HepG2 (cell line): ENCODE measurements at regions not wholly inside any gene's neighbourhood (a gene's known extent, or its start where the extent isn't known, plus 50 kb on each side); places are given as distances from the start of the nearest gene placed in this dataset.

Source experiments
- ATF3 ChIP-seq: sonication (generic); formaldehyde crosslinking; IDR thresholded peaks from 2 replicates; pipeline ENCODE4 v1.4.0; 2020; ENCODE audit warnings: missing genetic modification reagents
- BATF2 ChIP-seq: sonication (generic); formaldehyde crosslinking; IDR thresholded peaks from 2 replicates; pipeline ENCODE4 v1.8.0; 2022; ENCODE audit warnings: mild to moderate bottlenecking, missing genetic modification reagents, moderate library complexity
- CREB1 ChIP-seq, 2 experiments: fragments of 450-650 bp in 1 of 2; IDR thresholded peaks; 2 replicates each; pipeline ENCODE4 v1.6.1; 2016 to 2017; ENCODE audit warnings: control low read depth in 1 of 2, mild to moderate bottlenecking in 1 of 2, missing compliant biosample characterization in 1 of 2, missing genetic modification characterization in 1 of 2
- CTCF ChIP-seq: sonication (generic); formaldehyde crosslinking; IDR thresholded peaks from 2 replicates; pipeline ENCODE4 v1.5.0; 2020; ENCODE audit warnings: mild to moderate bottlenecking, missing genetic modification reagents, moderate library complexity
- HMG20B ChIP-seq: conservative IDR thresholded peaks from 2 replicates; pipeline ENCODE4 v1.6.1; 2016; ENCODE audit warnings: missing genetic modification reagents, missing compliant biosample characterization
- PAX8 ChIP-seq: sonication (generic); formaldehyde crosslinking; IDR thresholded peaks from 2 replicates; pipeline ENCODE4 v1.8.0; 2022; ENCODE audit warnings: mild to moderate bottlenecking, missing genetic modification reagents, borderline replicate concordance
- POLR2A ChIP-seq, 2 experiments: IDR thresholded peaks; 2 replicates each; pipeline ENCODE4 v1.6.1; 2011; ENCODE audit warnings: low read depth in 2 of 2, low read length in 2 of 2, mild to moderate bottlenecking in 1 of 2, moderate library complexity in 1 of 2; ENCODE audit not compliant: insufficient read depth in 1 of 2
- POLR2AphosphoS5 ChIP-seq: IDR thresholded peaks from 2 replicates; pipeline ENCODE4 v1.6.1; 2012; ENCODE audit warnings: low read depth, low read length
- PRDM10 ChIP-seq: sonication (generic); formaldehyde crosslinking; IDR thresholded peaks from 2 replicates; pipeline ENCODE4 v1.4.0; 2020; ENCODE audit warnings: low read depth, missing genetic modification reagents
- SIN3A ChIP-seq: IDR thresholded peaks from 2 replicates; pipeline ENCODE4 v1.6.1; 2011; ENCODE audit warnings: low read depth, mild to moderate bottlenecking, control low read depth, low read length, borderline replicate concordance
- ZNF616 ChIP-seq: sonication (generic); formaldehyde crosslinking; IDR thresholded peaks from 2 replicates; pipeline ENCODE4 v1.5.0; 2020; ENCODE audit warnings: low read depth, mild to moderate bottlenecking, missing genetic modification reagents
- ZNF740 ChIP-seq: sonication (generic); formaldehyde crosslinking; IDR thresholded peaks from 2 replicates; pipeline ENCODE4 v1.4.0; 2020; ENCODE audit warnings: missing genetic modification reagents

GRCh38 chr13:21885714-21886224 lies 214.9 kb downstream of the FGF9 start:
- TF ChIP-seq SIN3A (no peak), POLR2AphosphoS5 (no peak), CTCF (CRISPR knock-in tag) (no peak), POLR2A (IDR thresholded peaks at IDR 0.05; ENCODE audit: insufficient read depth in 1 of 2, low read depth in 2 of 2, low read length in 2 of 2) (no peak), ZNF740 (CRISPR knock-in tag) (no peak), PRDM10 (CRISPR knock-in tag) (no peak), PAX8 (CRISPR knock-in tag) (no peak), ZNF616 (CRISPR knock-in tag) (no peak), BATF2 (CRISPR knock-in tag) (no peak), HMG20B (CRISPR knock-in tag) (no peak), ATF3 (CRISPR knock-in tag) (no peak), CREB1 (IDR thresholded peaks at IDR 0.05) (no peak), CREB1 (CRISPR knock-in tag; IDR thresholded peaks at IDR 0.05) (no peak)
